GM10248 (cell line): ENCODE measurements at regions not wholly inside any gene's neighbourhood (a gene's known extent, or its start where the extent isn't known, plus 50 kb on each side); places are given as distances from the start of the nearest gene placed in this dataset.

Source experiments
- CTCF ChIA-PET: fragments of 300-600 bp; sonication (Branson Sonifier 250); formaldehyde crosslinking; extraction: SDS; loops from one replicate; lab custom pipeline; 2021; ENCODE audit warnings: antibody characterized with exemption; lab: Yijun Ruan, JAX
- POLR2A ChIA-PET: fragments of 350-650 bp; sonication (Branson Sonifier 250); formaldehyde crosslinking; extraction: SDS; loops from one replicate; lab custom pipeline; 2020; ENCODE audit warnings: antibody characterized with exemption; lab: Yijun Ruan, JAX
- DNase-seq: peaks from one replicate; pipeline ENCODE4 v3.0.0; 2012; ENCODE audit errors: extremely low spot score
- TF ChIP-seq, protein P1 (sequence below): IDR thresholded peaks from 2 replicates; pipeline ENCODE4 v1.5.1; 2012; ENCODE audit warnings: mild to moderate bottlenecking, low read depth; ENCODE audit errors: extremely low read depth, missing control alignments, control extremely low read depth

GRCh38 chr2:35915261-35915660 is 440.3 kb upstream of the CRIM1 start:
- no peak for DNase-seq
- CTCF ChIA-PET = no interaction called here
- POLR2A ChIA-PET = no interaction called here
- TF ChIP-seq, protein P1, sequence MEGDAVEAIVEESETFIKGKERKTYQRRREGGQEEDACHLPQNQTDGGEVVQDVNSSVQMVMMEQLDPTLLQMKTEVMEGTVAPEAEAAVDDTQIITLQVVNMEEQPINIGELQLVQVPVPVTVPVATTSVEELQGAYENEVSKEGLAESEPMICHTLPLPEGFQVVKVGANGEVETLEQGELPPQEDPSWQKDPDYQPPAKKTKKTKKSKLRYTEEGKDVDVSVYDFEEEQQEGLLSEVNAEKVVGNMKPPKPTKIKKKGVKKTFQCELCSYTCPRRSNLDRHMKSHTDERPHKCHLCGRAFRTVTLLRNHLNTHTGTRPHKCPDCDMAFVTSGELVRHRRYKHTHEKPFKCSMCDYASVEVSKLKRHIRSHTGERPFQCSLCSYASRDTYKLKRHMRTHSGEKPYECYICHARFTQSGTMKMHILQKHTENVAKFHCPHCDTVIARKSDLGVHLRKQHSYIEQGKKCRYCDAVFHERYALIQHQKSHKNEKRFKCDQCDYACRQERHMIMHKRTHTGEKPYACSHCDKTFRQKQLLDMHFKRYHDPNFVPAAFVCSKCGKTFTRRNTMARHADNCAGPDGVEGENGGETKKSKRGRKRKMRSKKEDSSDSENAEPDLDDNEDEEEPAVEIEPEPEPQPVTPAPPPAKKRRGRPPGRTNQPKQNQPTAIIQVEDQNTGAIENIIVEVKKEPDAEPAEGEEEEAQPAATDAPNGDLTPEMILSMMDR = no peak

DNA sequence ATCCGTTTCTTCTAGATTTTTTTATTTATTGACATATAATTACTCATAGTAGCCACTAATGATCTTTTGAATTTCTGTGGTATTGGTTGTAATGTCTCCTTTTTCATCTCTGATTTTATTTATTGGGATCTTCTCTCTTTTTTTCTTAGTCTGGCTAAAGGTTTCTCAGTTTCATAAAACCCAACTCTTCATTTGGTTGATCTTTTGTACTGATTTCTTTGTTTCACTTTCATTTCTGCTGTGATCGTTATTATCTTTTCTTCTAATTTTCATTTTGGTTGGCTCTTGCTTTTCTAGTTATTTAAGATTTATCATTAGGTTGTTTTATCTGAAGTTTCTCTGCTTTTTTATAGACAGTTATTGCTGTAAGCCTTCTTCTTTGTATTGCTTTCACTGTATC is 463.6 kb upstream of the CRIM1 start:
- ChIA-PET POLR2A (no interaction called here), CTCF (no interaction called here)
- TF ChIP-seq, protein P1 = no peak
- no peak for DNase-seq

DNA sequence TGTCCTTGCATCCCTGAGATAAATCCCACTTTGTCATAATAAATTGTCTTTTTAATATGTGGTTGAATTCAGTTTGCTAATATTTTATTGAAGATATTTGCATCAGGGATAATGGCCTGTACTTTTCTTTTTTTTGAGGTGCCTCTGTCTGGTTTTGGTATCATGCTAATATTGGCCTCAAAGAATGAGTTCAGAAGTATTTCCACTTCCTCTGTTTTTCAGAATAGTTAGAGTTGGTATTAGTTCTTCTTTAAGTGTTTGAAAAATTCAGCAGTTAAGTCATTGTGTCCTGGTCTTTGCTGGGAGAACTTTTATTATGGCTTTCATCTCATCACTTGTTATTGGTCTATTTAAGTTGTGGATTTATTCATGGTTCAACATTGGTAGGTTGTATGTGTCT is 464.1 kb upstream of the CRIM1 start:
- no peak for DNase-seq
- ChIA-PET POLR2A (no interaction called here), CTCF (no interaction called here)
- TF ChIP-seq, protein P1 = no peak

- CTCF ChIA-PET = interaction anchor here (1.5 kb wide), 1 partner anchor 13 kb away, joined by 3 read pairs; no protein-coding TSS in a partner anchor
- TF ChIP-seq, protein P1 = no peak
- POLR2A ChIA-PET = no interaction called here
- no peak for DNase-seq
Observed at GRCh38 chr2:35887146-35887545, 468.4 kb upstream of the CRIM1 start.

- DNase-seq = no peak
- TF ChIP-seq, protein P1 = no peak
- ChIA-PET CTCF (no interaction called here), POLR2A (no interaction called here)
Observed at GRCh38 chr2:35873921-35874320, 481.7 kb upstream of the CRIM1 start.

- no peak for DNase-seq
- ChIA-PET POLR2A (no interaction called here), CTCF (no interaction called here)
- TF ChIP-seq, protein P1 = no peak
Observed at GRCh38 chr2:35871672-35872071, 483.9 kb upstream of the CRIM1 start.

- CTCF ChIA-PET = interaction anchor here (1.0 kb wide), 1 partner anchor 37 kb away, joined by 3 read pairs; no protein-coding TSS in a partner anchor
- DNase-seq = no peak
- TF ChIP-seq, protein P1 = no peak
- POLR2A ChIA-PET = no interaction called here
Observed at GRCh38 chr2:35870713-35871112, 484.9 kb upstream of the CRIM1 start.
